HG03354 (cell line): ENCODE measurements at regions not wholly inside any gene's neighbourhood (a gene's known extent, or its start where the extent isn't known, plus 50 kb on each side); places are given as distances from the start of the nearest gene placed in this dataset.
A peak's percentile ranks its signal among the peaks of the same experiment; 100 is the strongest.

Experiments
- ATAC-seq: cut with Tn5 transposase; IDR thresholded peaks from one replicate; pipeline ENCODE4 v1.9.1; 2021; ENCODE audit warnings: mild to moderate bottlenecking; ENCODE audit not compliant: unreplicated experiment, poor library complexity, severe bottlenecking

GRCh38 chr6:170483413-170483812, 69.7 kb downstream of the PSMB1 start:
- no peak for ATAC-seq

- ATAC-seq: no peak
Measured at GRCh38 chr6:170480050-170480692, 72.9 kb downstream of the PSMB1 start.

DNA sequence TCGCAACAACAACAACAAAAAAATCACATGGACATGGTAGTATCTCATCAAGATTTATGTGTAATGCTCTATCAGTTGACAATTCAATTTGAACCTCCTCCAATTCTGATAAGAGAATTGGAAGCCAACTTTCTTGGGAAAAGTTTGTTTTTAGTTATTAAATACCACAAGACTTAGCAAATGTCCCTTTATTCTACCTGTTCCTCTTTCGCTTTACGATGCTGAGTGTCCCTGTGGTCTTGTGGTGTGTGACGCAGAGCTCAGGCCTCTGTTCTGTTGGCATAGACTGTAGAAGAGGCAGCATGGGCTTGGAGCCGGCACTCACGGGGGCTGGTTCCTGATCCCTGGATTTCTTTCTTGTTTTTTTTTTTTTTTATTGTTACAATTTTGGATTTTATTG, 76.7 kb downstream of the PSMB1 start:
- no peak for ATAC-seq

- ATAC-seq: no peak
Measured at GRCh38 chr6:170475118-170475517, 78.0 kb downstream of the PSMB1 start.

DNA sequence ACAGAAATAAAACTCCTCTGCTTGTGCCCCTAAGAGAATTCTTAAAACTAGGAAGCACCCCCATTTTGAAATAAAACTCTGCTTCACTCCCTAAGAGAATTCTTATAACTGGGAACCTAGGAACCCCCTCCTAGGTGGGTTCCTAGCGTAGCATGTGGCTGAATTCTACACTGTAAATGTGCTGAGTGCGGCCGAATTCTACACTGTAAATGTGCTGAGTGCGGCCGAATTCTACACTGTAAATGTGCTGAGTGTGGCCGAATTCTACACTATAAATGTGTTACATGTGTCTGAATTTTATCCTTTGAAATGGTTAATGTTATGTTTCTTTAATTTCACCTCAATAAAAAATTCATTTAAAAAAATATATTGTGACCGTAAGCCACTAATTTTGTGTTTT, 79.3 kb downstream of the PSMB1 start:
- ATAC-seq: no peak

GRCh38 chr6:170473301-170473717, 79.8 kb downstream of the PSMB1 start:
- ATAC-seq: no peak

- ATAC-seq: no peak
Measured at GRCh38 chr6:170471491-170471890, 81.6 kb downstream of the PSMB1 start.

DNA sequence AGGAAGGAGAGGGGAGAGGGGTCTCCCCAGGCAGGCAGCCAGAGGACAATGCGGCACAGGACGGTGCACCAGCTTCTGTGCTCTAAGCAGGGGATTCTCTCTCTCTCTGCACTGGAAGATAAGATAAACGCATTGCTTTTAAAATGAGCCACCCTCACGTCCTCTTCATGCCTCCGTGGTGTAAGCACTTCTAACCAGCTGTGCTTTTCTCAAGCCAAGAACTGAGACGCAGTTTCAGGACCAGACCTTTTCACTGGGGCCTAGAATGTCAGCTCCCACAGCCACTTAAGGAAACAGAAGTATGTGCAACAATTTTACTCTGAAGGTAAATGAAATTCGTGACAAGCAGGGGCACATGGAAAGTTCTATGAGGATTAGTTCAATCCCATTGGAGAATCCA, 82.4 kb downstream of the PSMB1 start:
- ATAC-seq: no peak

GRCh38 chr6:170464524-170464979, 88.6 kb downstream of the PSMB1 start:
- no peak for ATAC-seq

DNA sequence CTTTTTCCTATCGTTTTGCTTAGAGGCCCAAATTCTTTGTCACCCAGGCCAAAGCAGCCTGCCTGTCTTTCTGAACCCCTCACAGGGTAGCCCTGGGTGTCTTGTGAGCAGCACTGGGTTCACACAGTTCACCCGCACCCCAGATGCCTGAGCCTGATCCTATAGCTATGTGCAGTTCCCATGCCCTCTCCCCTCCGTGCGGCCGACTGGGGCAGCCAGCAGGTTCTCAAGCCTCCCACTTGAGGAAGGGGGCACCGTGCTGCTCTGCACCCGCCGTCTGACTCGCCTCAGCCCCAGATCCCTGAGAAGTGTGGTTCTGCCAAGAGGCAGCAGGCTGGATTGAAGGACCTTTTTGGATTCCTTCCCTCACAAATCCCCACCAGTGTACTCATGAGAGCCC, 89.0 kb downstream of the PSMB1 start:
- no peak for ATAC-seq

- ATAC-seq: no peak
Measured at GRCh38 chr6:170463101-170463721, 89.9 kb downstream of the PSMB1 start.

DNA sequence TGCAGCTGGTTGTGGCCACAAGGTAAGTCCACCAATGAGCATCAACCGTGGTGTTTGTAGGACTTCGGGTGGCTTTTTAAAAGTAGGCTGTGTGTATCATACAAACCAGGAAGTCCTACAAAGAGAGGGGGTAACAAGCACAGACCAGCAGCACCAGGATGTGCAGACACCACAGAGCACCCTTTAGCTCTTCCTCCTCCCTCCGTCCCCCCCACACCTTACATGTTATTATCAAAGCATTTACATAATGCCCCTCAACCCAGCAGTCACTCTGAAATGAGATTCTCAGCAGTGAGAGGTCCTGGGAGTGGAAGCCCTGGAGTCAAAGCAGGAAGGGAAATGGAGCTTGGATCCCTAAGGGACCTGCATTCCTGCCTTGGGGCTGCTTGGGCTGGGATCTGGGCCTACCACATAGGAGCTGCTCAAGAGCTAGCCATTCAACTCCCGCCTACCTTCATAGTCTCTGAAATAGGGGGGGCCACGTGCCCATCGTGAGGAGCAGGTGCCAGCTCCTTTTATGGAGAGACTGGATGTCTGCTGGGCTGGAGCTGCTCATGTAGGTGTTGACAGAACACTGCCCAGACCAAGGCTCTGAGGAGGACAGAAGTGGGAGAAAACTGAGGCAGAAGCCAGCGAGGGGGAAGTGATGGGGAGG, 90.6 kb downstream of the PSMB1 start:
- ATAC-seq: no peak

DNA sequence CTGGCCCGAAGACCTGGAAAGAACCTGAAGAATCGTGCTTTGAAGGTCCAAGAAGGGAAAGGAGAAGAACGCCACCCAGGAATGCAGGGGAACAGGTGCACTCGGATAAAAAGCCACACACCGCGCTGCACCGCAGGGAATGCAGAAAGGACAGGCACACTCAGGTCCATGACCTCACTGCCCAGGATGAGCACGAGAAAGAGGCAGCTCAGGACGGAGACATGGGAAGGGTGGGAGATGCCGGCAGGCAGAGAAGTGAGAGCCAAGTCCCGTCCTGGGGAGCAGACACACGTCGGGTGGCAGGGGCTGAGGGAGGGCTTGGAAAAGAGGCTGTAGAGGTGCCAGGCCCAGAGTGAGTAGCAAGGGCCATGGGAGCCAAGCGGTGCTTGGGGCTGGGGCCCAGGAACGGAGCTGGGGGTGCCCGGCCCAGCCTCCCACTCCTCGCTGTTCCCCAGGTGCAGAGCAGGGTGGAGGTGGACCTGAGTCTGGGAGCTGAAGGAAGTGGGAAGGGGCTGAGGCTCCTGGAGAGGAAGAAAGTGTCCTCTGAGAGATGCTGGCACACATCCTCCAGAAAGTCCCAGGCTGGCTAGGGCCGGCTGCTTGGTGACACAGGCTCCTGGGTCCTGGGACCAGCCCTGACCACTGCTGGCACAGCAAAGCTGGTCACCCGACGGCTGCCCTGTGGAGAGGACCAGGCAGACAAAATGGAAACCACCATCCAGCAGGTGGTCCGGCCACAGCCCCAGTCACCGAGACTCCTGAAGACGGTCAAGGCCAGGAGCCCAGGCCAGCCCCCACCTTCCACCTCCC, 91.3 kb downstream of the PSMB1 start:
- no peak for ATAC-seq

- no peak for ATAC-seq
Measured at GRCh38 chr6:170461111-170461510, 92.0 kb downstream of the PSMB1 start.

GRCh38 chr6:170460641-170461040, 92.5 kb downstream of the PSMB1 start:
- ATAC-seq: no peak

GRCh38 chr6:170459451-170459850, 93.7 kb downstream of the PSMB1 start:
- peak; percentile 80 for ATAC-seq

DNA sequence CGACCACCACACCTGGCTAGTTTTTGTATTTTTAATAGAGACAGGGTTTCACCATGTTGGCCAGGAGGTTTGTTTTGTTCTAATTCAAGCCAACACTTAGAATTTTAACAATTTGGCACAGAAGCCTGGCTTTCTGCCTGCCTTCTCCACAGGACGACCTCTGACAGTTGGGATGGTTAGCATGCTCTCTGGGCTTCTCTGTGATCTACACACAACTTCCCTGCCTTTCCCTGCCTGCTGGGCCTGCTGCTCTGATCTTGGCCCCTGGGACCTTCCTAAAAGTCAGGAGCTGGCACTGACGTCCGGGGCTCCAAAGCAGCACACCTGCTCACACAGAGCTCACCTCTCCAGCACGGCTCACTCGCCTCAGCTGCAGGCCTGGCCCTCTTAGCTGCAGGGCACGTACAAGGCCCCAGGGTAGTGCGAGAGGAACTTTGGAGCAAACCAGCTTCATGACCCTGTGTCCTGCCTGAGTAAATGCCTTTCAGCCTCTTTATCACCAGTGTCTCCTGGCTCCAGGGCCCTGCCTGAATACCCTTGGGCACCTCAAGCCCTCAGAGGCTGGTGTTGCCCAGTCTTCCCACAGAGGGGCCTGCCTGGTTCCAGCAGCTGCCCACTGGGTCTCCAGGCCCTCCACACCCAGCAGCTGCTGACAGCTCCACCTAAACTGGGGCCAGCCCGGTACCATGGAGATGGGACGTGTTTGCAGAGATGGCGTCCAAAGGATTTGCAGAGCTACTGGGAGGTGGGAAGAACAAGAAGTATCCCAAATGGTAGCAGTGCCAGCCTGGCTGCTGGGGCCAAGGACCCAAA, 96.0 kb downstream of the PSMB1 start:
- ATAC-seq: no peak
